PC-9 (cell line): ENCODE measurements at regions not wholly inside any gene's neighbourhood (a gene's known extent, or its start where the extent isn't known, plus 50 kb on each side); places are given as distances from the start of the nearest gene placed in this dataset.
"Not testable (repeated sequence)": the region's sequence is repeated elsewhere in the genome, so short reads cannot be mapped to it uniquely, and the experiment has no call there.

Experiments used
- BruUV-seq: library from RNA; stranded (reverse); fragments of 400-500 nt; replicated peaks from 2 replicates; lab custom pipeline; 2021; lab: Mats Ljungman, UMichigan
- CTCF ChIA-PET: fragments of 300-600 bp; sonication (Branson Sonifier 250); formaldehyde crosslinking; loops from one replicate; lab custom pipeline; 2022; ENCODE audit warnings: antibody characterized with exemption; lab: Charles Lee
- POLR2A ChIA-PET: fragments of 300-600 bp; sonication (Branson Sonifier 250); formaldehyde crosslinking; loops from one replicate; lab custom pipeline; 2022; ENCODE audit warnings: antibody characterized with exemption; ENCODE audit not compliant: unreplicated experiment; lab: Charles Lee
- DNase-seq, 2 experiments: peaks; one replicate each; pipeline versions ENCODE4 v3.0.0 to v3.0.0-alpha.2; 2015 to 2022; ENCODE audit warnings: mixed read lengths in 1 of 2
- H2AFZ ChIP-seq: fragments of 200-600 bp; sonication (generic); 2 replicates; pipeline ENCODE4 v1.8.1; 2017; ENCODE audit warnings: antibody characterized with exemption
- H3F3A ChIP-seq: fragments of 200-600 bp; sonication (generic); 2 replicates; pipeline ENCODE4 v1.8.1; 2017; ENCODE audit warnings: antibody characterized with exemption, mild to moderate bottlenecking, low read depth; ENCODE audit not compliant: insufficient read depth
- H3K27ac ChIP-seq: fragments of 200-600 bp; sonication (generic); 2 replicates; pipeline ENCODE4 v1.6.1; 2016; ENCODE audit warnings: mixed run types
- H3K27me3 ChIP-seq: fragments of 200-600 bp; sonication (generic); 2 replicates; pipeline ENCODE4 v1.6.1; 2016; ENCODE audit warnings: low read depth, mixed run types; ENCODE audit not compliant: insufficient read depth
- H3K36me3 ChIP-seq: fragments of 200-600 bp; sonication (generic); 2 replicates; pipeline ENCODE4 v1.6.1; 2016; ENCODE audit warnings: low read depth, mixed run types
- H3K4me1 ChIP-seq: fragments of 200-600 bp; sonication (generic); replicated peaks from 2 replicates; pipeline ENCODE4 v1.6.1; 2016; ENCODE audit warnings: mixed run types; ENCODE audit not compliant: insufficient read depth
- H3K4me2 ChIP-seq: fragments of 200-600 bp; sonication (generic); 2 replicates; pipeline ENCODE4 v1.6.1; 2017; ENCODE audit warnings: mixed run types
- H3K4me3 ChIP-seq: fragments of 200-600 bp; sonication (generic); 2 replicates; pipeline ENCODE4 v1.6.1; 2016; ENCODE audit warnings: mixed run types
- H3K79me2 ChIP-seq: fragments of 200-600 bp; sonication (generic); 2 replicates; pipeline ENCODE4 v1.6.1; 2017; ENCODE audit warnings: low read depth, mixed run types
- H3K9me2 ChIP-seq: fragments of 200-600 bp; sonication (generic); 2 replicates; pipeline ENCODE4 v1.8.1; 2017; ENCODE audit warnings: mild to moderate bottlenecking; ENCODE audit not compliant: insufficient read depth
- H3K9me3 ChIP-seq: fragments of 200-600 bp; sonication (generic); 2 replicates; pipeline ENCODE4 v1.8.1; 2016; ENCODE audit warnings: low read depth; ENCODE audit not compliant: insufficient read depth
- H4K20me1 ChIP-seq: fragments of 200-600 bp; sonication (generic); 2 replicates; pipeline ENCODE4 v1.8.1; 2017; ENCODE audit not compliant: insufficient read depth
- CTCF ChIP-seq: fragments of 200-600 bp; sonication (generic); conservative IDR thresholded peaks from 2 replicates; pipeline ENCODE4 v1.6.1; 2017; ENCODE audit warnings: mixed run types, antibody characterized with exemption, mild to moderate bottlenecking, moderate library complexity
- EZH2 ChIP-seq: fragments of 200-600 bp; sonication (generic); IDR thresholded peaks from 2 replicates; pipeline ENCODE4 v1.8.0; 2017; ENCODE audit warnings: antibody characterized with exemption, low read depth
- intact Hi-C: fragments of 100-400 bp; cut with micrococcal nuclease; formaldehyde crosslinking; loops from one replicate; pipeline ENCODE4 v1.10.0; 2022; ENCODE audit not compliant: unreplicated experiment

- H3K4me2 ChIP-seq, result peak overlapping the region; percentile 17; the same call in 1 of the 2 replicates
- H3K9me2 ChIP-seq, result no peaks in the 10 kb centered on the region
- H3K4me3 ChIP-seq, result no peak overlapping the region
- H3K79me2 ChIP-seq, result no peaks in the 10 kb centered on the region
- BruUV-seq, result no TSS peak
- H3K4me1 ChIP-seq, result peaks cover 41% of the 10 kb centered on the region
- H3K36me3 ChIP-seq, result no peaks in the 10 kb centered on the region
- peak in 1 of 2 experiments; percentile 66 for DNase-seq
- TF ChIP-seq EZH2 (no peak), CTCF (no peak)
- peaks cover 19% of the 10 kb centered on the region for H3K27me3 ChIP-seq
- ChIA-PET POLR2A (no interaction called here), CTCF (no interaction called here)
- H4K20me1 ChIP-seq, result no peaks in the 10 kb centered on the region
- H3K27ac ChIP-seq, result peak overlapping the region; percentile 61
- H2AFZ ChIP-seq, result no peak overlapping the region
- no peaks in the 10 kb centered on the region for H3F3A ChIP-seq
- H3K9me3 ChIP-seq, result peaks cover 3% of the 10 kb centered on the region; the same call in 1 of the 2 replicates
- intact Hi-C loops, result loop anchor here (5.0 kb wide), 1 partner anchor 269 kb away; no protein-coding TSS in a partner anchor
Measured at GRCh38 chr12:5173511-5174011, 129.9 kb downstream of the KCNA5 start.

- CTCF ChIA-PET, H3K27me3 ChIP-seq, H3K79me2 ChIP-seq, H3K27ac ChIP-seq, H4K20me1 ChIP-seq, POLR2A ChIA-PET, intact Hi-C loops, H3K9me3 ChIP-seq, H2AFZ ChIP-seq, H3K4me3 ChIP-seq, BruUV-seq, DNase-seq, H3K9me2 ChIP-seq, H3K4me2 ChIP-seq, H3F3A ChIP-seq, H3K36me3 ChIP-seq: not testable (repeated sequence)
- H3K4me1 ChIP-seq, result peaks cover 43% of the 10 kb centered on the region
Measured at GRCh38 chr12:5175415-5175814, 131.7 kb downstream of the KCNA5 start.

GRCh38 chr12:5176036-5176435 is 132.4 kb downstream of the KCNA5 start:
- H3F3A ChIP-seq, result no peaks in the 10 kb centered on the region
- no peaks in the 10 kb centered on the region for H4K20me1 ChIP-seq
- TF ChIP-seq CTCF (no peak), EZH2 (no peak)
- BruUV-seq, result no TSS peak
- CTCF ChIA-PET, result no interaction called here
- H3K27ac ChIP-seq, result no peak overlapping the region
- intact Hi-C loops, result no loop called here
- peaks cover 3% of the 10 kb centered on the region; the same call in 1 of the 2 replicates for H3K9me3 ChIP-seq
- peaks cover 6% of the 10 kb centered on the region; the same call in 1 of the 2 replicates for H3K27me3 ChIP-seq
- no peaks in the 10 kb centered on the region for H3K36me3 ChIP-seq
- DNase-seq, result no peak
- no peaks in the 10 kb centered on the region for H3K9me2 ChIP-seq
- H2AFZ ChIP-seq, result no peak overlapping the region
- H3K79me2 ChIP-seq, result no peaks in the 10 kb centered on the region
- H3K4me3 ChIP-seq, result no peak overlapping the region
- POLR2A ChIA-PET, result no interaction called here
- H3K4me2 ChIP-seq, result no peak overlapping the region
- H3K4me1 ChIP-seq, result peaks cover 43% of the 10 kb centered on the region

GRCh38 chr12:5177096-5177495 is 133.4 kb downstream of the KCNA5 start:
- peaks cover 43% of the 10 kb centered on the region for H3K4me1 ChIP-seq
- peak overlapping the region; percentile 74 for H3K27ac ChIP-seq
- H3K4me2 ChIP-seq, result 0 out of 2 replicates have a peak overlapping the region, but pooled peaks have one; percentile 2
- no peak overlapping the region for H3K4me3 ChIP-seq
- no peaks in the 10 kb centered on the region for H3K9me2 ChIP-seq
- no peak overlapping the region for H2AFZ ChIP-seq
- peaks cover 3% of the 10 kb centered on the region; the same call in 1 of the 2 replicates for H3K27me3 ChIP-seq
- ChIA-PET CTCF (no interaction called here), POLR2A (no interaction called here)
- DNase-seq, result no peak
- TF ChIP-seq EZH2, result no peak
- TF ChIP-seq CTCF, result no peak
- no peaks in the 10 kb centered on the region for H4K20me1 ChIP-seq
- no TSS peak for BruUV-seq
- no peaks in the 10 kb centered on the region for H3K79me2 ChIP-seq
- intact Hi-C loops, result no loop called here
- H3K36me3 ChIP-seq, result no peaks in the 10 kb centered on the region
- H3K9me3 ChIP-seq, result peaks cover 3% of the 10 kb centered on the region; the same call in 1 of the 2 replicates
- H3F3A ChIP-seq, result no peaks in the 10 kb centered on the region
